GM21825 (cell line): ENCODE measurements at regions not wholly inside any gene's neighbourhood (a gene's known extent, or its start where the extent isn't known, plus 50 kb on each side); places are given as distances from the start of the nearest gene placed in this dataset.

Source experiments
- ATAC-seq: cut with Tn5 transposase; IDR thresholded peaks from one replicate; pipeline ENCODE4 v1.9.1; 2021; ENCODE audit warnings: mild to moderate bottlenecking, moderate library complexity; ENCODE audit not compliant: unreplicated experiment

DNA sequence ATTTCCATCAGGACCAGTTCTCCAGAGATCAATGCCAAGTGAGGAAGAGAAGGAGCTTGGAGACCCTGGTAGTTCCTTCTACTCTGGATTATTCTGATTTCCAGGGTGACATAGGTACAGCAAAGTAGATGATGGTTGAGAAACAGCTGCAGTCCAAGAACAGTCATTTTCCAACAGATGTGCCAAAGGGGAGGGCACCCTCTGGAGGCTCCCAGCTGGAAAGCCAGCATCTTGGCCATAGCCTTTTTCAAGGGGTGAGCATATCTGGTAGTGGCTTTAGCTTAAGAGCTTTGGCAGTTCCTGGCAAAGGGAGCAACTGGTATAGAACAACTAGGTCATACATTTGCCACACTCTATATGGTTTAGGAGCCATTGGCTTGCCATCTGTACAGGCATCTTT, 492.7 kb downstream of the RASEF start:
- no peak for ATAC-seq

DNA sequence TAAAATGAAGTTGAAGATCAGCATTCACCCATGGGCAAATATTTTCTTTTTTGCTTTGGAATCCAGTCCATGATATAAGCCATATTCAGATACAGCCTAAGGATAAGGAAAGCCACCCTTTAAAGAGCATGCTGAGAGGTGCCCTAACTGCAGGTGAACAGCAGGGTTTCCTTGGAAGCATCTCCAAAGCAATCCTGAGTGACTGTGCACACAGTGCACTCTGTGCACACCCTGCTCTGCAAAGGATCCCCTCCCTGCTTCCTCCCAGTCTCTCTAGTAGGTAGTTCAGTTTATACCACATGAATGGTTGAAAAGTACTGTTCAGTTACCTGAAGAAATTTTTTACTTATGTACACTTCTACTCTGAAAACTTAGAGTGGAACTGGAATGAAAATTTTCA, 491.4 kb downstream of the RASEF start:
- no peak for ATAC-seq

DNA sequence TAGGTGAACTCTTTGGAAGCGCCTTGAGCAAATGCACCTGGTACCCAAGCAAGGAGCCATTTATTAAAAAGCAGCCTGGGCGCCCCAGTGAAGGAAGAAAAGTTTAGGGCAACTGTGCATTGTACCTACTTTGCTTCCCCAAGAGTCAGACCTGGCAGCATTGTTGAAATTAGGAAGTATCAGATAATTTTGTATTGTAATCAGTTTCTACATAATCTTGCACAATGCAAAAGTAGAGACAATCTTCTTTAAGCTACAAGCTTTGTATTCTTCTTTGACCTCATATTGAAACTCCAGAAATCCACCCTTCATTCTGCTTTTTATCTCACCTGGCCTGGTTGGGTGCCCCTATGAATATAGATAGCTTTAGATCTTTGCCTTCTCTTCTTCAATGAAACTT, 490.8 kb downstream of the RASEF start:
- no peak for ATAC-seq

DNA sequence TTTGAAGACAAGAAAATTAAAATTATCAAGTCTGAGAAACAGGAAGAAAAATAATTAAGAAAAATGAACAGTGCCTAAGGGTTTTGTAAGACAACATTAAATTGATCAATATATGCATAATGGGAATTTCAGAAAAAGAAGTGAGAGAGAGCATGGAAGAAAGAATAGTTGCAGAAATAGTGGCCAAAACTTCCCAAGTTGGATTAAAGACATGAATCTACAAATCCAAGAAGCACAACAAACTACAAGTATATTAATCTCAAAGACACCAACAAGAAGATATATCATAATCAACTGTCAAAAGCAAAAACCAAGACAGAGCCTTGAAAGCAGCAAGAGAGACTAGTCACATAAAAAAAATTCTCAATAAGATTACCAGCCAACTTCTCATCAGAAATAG, 488.0 kb downstream of the RASEF start:
- ATAC-seq: no peak

DNA sequence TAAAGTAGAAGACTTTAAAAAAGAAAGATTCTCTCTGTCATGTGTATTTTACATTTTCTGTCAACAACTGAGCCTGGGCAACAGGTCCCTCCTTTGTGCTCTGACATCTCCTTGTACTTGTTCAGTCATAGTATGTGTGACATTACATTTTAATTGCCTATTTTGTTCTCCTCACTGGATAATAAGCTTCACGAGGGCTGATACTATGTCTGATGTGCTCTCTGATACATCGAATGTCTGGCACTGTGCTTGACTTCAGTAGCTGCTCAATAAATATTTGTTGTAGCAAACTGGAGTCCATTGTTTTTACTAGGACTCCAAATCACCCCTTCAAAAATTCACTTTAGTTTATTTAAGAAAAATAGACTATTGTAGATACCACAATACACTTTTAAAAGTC, 482.0 kb downstream of the RASEF start:
- no peak for ATAC-seq

DNA sequence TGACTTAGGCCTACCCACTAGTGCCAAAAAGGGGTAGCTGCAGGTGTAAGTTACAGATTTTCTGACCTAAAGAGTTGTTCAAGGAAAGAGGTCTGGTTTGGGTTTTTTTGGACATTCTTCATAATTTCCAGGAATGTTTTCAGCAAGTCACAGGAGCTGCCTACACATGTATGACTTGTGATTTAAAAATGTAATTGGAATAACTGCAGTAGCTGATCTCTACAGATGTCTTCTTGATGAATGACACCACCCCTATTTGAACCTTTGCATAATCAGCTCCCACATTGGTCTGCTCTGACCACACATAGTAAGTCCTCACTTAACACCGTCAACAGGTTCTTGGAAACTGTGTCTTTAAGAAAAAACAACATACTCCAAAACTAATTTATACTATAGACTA, 481.4 kb downstream of the RASEF start:
- no peak for ATAC-seq

DNA sequence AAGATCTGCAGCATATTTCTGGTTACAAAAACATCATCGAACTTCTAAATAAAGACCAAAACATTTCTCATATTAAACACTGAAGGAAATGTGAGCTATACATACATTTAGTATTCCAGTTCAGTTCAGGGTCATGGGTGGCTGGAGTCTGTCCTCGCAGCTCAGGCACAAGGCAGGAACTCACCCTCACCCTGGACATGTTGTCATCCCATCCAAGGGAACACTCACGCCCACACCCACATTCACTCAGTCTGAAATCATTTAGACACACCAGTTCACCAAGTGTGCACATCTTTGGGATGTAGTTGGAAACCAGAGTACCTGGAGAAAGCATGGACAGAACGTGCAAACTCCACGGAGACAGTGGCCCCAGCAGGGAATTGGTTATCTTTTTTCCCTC, 481.0 kb downstream of the RASEF start:
- no peak for ATAC-seq

DNA sequence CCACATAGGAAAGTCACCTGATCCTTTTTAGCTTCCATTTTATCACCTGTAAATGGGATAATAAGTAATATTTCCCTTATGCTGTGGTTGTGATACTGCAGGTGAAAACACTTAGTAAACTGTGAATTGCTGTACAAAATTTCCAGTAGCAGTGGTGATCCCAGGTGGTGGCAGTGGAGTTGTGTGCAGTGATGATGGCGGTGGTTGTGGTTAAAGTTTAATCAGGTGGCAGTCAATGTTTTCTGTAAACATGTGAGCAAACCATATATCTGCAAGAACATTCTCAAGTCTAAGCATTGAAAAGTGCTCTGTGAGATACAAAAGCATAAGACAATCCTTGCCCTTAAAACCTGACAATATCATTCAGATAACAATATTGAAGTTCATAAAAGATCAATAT, 480.2 kb downstream of the RASEF start:
- ATAC-seq: no peak

DNA sequence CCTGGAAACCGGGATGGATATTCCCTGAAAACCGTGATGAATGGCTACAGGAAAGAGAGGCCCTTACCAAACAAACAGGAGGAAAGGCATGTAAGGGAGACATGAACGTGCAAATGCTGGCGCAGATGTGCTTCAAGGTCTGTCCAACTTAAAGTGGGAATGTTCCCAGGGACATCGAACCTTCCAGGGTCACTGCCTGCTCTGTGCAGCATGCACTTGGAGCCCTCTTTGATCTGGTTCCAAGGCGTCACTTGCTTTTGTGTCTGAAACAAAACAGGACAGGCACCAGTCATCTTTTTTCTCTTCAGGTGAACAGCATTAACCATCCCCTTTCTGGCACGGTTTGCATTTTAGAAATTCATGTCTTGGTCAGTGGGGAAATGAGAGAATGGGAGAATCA, 479.4 kb downstream of the RASEF start:
- ATAC-seq: no peak

DNA sequence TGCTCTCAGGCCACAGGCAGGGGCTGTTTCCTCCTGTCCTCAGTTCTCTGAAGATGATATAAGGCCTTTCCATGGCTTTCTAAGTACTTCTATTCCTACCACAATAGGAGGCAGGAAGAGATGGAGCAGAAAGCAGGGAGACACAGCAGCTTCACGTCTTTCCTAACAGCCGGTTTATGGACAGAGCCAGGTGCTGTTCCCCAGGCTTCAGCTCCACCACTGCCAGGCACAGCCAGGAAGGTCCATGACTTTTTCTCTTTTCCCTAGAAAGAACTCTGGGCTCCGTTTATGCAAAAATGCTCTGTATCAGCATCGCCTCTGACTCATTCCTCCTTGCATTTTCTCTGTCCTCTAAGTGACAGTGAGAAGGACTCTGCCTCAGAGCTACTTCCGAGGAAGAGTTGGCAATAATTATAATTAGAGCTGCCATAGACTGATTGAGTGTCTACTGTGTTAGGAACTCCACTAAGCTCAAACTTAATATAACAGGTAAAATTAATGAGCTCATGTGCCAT, 478.5 kb downstream of the RASEF start:
- no peak for ATAC-seq

DNA sequence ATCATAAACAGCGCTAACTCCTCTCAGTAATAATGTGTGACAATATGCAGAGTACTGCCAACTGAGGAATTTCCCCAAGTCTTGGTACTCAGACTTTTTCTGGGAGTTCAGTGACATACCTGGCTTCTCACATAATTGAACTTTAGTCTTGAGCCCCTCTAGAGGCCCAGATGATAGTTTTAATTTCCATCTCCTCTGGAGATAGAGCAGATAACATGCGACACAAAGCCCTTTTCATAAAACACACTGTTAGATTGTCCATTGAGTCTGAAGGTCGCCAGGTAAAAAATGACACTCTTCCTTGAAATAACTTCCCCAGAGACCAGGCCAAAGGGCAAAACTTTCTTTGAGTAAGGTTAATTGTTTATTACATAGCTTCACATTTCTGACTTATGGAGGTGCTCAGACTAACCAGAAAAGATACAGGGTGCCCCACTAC, 476.0 kb downstream of the RASEF start:
- ATAC-seq: no peak

DNA sequence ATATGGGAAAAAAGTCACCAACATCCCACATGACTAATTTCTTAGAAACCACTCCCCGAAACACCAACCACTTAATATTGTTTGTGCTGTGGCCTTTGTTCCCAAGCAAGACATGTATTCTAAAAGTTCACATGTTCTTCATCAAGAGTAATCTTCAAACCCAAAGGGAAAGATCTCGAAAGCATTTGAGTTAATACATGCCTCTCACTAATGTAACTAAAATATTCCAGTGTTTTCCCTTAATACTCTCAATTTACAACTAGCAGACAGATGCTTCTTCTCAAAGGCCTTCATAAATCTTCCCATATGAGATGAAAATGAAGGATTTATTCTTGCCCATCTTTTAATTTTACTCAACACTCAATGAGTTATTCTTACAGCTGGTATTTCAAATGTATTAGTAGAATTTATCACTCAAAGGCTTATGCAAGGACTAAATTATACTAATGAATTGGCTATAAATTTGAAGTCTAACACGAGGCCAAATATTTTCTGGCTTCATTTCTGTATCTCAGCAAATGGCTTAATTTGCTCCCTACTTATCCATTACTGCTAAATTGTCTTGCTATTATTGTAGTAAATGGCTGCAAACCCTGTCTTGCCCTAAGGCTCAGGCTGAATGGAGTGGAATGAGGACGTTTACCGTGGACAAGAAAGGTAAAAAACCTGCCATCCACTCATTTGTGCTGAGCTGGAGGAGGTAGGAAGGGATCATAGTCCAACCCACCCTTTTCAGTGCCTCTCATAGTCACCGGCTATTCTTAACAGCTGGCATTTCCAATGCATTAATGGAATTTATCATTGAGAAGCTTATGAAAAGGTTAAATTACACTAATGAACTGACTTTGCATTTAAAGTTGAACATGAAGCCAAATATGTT, 474.4 kb downstream of the RASEF start:
- no peak for ATAC-seq

DNA sequence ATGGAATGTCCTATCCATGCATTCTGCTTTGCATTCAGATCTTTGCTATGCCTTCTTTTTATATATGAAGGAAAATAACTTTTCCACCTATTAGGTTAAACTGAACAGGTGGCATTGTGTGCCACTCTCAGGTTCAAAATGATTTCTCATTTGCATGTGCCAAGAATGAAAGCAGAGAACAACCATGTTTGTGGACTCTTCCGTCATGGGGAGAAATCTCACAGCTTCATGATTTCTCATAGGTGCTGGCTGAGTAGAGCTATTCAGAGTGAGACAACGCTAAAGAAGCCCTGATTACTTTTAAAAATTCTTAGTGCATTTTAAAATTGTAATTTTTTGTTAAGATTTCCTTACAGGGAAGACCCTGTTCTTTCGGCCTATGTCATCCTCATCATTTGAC, 472.1 kb downstream of the RASEF start:
- ATAC-seq: no peak

DNA sequence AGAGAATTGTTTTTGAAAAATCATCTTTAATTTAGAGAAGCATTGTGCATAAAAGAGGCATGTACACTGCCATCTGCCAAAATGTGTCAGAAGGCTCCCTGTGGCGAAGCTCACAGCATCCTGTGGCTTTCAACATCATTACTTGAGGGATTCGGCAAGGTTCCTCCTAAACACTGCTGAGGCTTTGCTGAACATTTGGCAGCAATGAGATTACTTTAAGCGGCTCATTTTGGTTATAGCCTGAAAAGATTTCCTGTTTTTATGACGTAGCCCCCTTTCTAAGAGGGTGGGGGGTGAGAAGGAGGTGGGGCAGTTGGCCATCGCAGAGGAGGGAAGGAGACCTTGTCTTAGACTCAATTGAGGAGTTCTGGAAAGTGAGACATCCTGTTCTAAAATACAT, 469.4 kb downstream of the RASEF start:
- no peak for ATAC-seq

DNA sequence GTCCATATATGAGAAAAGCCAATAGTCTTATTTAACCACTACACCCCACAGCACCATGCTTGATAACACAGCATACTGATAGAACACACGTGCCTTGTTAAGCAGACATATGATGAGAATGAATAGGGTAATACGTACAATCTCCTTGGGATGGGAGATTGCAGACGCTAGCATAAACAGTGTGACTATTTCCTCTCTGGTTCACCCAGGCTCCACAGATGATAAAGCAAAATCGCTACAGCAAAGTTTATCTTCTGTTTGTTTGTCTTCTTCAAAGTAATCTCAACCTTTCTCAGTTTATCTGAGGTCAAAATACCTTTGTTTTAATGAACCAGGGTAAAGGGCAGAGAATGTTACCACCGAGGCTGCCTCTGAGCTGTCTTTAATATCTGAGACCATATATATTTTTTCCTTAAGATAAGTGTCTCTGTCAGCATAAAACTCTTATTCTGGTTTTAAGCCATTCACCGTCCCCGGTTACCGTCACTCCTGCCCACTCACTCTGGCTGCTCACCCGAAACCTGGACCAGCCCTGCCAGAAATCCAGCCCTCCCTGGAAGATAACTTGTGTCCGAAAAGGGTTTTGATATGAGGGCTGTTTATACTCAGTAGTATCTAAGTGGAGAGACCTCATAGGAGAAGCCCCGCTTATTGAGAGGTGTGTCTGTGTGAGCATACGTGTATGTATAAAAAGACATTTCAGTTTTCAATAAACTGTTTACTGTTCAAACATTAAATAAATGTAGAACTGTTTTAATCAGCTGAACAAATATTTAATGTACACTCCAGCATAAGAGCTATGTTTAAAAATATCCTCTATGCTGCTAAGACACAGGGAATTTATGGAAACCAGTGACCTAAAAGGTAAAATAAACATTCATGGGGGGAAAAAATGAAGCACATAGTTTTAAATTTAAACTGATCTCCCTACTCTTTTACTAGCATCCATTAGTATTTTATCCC, 465.4 kb downstream of the RASEF start:
- no peak for ATAC-seq

DNA sequence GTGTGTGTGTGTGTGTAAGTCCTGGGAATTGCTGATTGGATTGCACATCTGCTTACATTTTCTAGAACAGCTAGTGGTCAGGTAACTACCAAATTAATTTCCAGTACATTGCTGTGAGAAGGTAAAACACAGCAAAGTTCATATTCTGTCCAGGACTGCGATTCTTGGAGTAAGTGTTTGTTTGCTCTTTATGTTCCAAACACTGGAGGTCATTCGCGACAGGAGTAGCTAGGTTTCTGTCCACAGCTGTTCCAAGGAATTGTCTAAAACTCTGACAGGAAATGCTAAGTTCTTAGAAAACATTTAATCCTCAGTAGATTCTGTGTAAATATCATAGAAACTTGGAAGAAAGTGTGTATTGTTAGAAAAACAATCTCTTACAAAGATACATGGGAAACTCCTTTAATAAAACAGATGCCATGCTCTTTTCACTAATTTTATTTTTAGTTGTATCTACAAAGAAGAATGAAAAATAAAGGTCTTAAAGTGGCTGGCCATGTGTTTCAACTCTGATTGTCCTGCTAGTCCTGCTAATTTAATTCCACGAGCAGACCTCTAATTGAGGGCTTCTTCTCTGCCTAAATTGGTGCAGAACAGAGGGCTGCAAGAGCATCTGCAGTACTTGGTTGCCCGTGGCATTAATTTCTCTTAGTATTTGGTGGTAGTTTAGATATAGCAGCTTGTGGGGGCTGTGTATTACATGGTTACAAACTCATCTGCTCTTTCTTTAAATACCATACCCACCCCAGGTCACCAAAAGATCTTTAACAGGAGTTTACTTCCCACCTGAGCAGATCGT, 464.5 kb downstream of the RASEF start:
- no peak for ATAC-seq

DNA sequence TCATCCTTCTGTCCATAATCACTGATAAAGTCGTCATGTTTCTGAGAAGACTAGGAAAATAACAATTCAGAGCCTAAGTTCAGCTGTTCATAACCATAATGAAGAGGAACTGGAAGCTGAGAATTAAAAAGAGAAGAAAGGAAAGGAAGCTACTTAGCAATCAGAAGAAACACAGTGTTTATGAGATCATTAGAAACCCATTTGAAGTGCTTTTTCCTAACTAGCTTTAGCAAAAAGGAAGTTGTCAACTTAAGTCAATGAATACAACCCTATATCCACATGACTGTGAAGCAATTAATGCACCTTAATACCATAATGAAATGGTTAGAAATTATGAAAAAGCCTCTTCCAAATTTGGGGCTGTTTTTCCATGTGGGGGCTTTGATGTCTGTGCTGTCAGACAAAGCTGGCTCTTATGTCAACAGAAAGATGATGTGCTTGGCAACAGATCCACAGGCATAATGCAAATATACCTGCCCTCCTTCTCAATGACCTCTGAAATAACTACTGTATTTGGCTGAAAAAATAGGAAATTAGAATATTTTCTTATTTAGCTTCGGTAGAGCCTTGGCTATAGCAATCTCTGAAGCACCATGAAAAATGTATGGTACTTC, 463.5 kb downstream of the RASEF start:
- no peak for ATAC-seq

DNA sequence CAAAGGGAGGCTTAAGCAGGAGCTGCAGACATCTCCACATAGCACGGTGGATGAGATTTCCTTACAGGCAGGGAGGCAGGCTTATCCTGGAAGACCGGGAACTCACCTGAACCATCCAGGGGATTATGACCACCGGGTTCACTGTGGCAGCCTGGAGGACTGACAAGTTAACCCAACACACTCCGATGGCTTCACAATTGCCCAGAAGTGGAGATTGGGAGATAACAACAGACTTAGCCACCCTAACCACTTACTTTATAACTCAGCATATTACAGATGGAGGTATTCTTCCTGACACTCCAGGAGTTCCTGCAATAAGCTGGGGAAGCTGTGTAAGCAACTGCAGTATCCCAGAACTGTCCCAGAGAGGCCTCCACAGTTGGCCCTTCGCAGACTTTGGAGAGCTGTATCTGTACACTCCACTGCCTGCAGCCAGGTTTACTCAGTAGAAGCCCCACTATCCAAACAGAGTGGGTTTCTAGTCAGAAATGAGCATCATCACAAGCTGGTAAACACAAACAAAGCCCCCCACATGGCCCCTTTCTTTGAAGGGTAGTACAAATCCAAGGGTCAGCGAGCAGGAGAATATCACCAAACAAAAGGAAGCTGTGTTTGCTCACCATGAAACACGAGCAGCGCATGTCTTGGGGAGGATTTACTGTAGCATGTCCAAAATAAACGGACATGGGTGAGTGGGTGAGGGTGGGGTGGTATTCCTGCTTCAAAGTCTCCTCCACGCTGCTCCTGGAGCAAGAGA, 462.2 kb downstream of the RASEF start:
- ATAC-seq: no peak

DNA sequence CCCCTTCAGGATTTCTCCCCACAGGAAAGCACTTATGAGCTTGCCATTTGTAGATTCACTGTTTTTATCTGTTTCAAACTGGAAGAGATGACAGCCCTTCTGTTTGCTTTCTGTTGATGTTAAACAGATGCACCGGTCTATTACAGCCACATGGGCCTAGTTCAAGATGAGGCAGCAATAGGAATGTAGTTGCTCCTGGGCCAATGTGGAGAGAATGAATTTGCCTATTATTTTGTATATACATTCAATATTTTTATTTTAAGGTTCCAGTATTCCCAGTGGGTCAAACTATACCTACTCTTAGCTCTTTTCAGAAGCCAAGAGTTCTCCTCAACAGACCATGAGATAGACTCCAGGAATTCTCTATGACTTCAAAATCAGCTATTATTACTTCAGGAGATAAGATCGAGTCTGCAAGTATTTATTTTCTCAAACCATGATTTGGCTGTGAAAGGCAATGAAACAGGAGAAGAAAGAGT, 461.6 kb downstream of the RASEF start:
- ATAC-seq: no peak
